ENCODE measurements at regions not wholly inside any gene's neighbourhood (a gene's known extent, or its start where the extent isn't known, plus 50 kb on each side); places are given as distances from the start of the nearest gene placed in this dataset.

- TF ChIP-seq, protein P1, sequence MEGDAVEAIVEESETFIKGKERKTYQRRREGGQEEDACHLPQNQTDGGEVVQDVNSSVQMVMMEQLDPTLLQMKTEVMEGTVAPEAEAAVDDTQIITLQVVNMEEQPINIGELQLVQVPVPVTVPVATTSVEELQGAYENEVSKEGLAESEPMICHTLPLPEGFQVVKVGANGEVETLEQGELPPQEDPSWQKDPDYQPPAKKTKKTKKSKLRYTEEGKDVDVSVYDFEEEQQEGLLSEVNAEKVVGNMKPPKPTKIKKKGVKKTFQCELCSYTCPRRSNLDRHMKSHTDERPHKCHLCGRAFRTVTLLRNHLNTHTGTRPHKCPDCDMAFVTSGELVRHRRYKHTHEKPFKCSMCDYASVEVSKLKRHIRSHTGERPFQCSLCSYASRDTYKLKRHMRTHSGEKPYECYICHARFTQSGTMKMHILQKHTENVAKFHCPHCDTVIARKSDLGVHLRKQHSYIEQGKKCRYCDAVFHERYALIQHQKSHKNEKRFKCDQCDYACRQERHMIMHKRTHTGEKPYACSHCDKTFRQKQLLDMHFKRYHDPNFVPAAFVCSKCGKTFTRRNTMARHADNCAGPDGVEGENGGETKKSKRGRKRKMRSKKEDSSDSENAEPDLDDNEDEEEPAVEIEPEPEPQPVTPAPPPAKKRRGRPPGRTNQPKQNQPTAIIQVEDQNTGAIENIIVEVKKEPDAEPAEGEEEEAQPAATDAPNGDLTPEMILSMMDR (conservative IDR thresholded peaks at IDR 0.05; ENCODE audit: low read length) = no peak
- no peak for TF ChIP-seq EZH2phosphoT487 (IDR thresholded peaks at IDR 0.05; ENCODE audit: borderline replicate concordance, low read depth, low read length)
These were observed 54.9 kb upstream of the GRAMD2B start for GRCh38 chr5:126368239-126368812.
